Activated naive CD4-positive, alpha-beta T cell treated with anti-CD3 and anti-CD28 coated beads for 36 hours (primary cell): ENCODE measurements at regions not wholly inside any gene's neighbourhood (a gene's known extent, or its start where the extent isn't known, plus 50 kb on each side); places are given as distances from the start of the nearest gene placed in this dataset.

Source experiments
- CTCF ChIA-PET: fragments of 350-600 bp; sonication (Branson Sonifier 250); formaldehyde crosslinking; loops from one replicate; lab custom pipeline; 2021; ENCODE audit warnings: antibody characterized with exemption; lab: Charles Lee
- DNase-seq: peaks from one replicate; pipeline ENCODE4 v3.0.0-alpha.2; 2020
- H3K27ac Mint-ChIP-seq: one replicate; pipeline ENCODE4 v1.8.0; 2021; ENCODE audit warnings: mild to moderate bottlenecking, mixed read lengths
- H3K27me3 Mint-ChIP-seq: one replicate; pipeline ENCODE4 v1.8.0; 2021; ENCODE audit warnings: low read depth, mixed read lengths
- H3K36me3 Mint-ChIP-seq: one replicate; pipeline ENCODE4 v1.8.0; 2021; ENCODE audit warnings: low read depth, mixed read lengths
- H3K4me1 Mint-ChIP-seq: one replicate; pipeline ENCODE4 v1.8.0; 2021; ENCODE audit warnings: low read depth, mixed read lengths
- H3K4me3 Mint-ChIP-seq: one replicate; pipeline ENCODE4 v1.8.0; 2021; ENCODE audit warnings: mild to moderate bottlenecking, moderate library complexity, mixed read lengths
- H3K9me3 Mint-ChIP-seq: one replicate; pipeline ENCODE4 v1.8.0; 2021; ENCODE audit warnings: mixed read lengths
- intact Hi-C: fragments of 100-400 bp; cut with micrococcal nuclease; formaldehyde crosslinking; loops from one replicate; pipeline ENCODE4 v1.15.1; 2023

GRCh38 chr4:103364083-103364482, 165.9 kb upstream of the CENPE start:
- peaks cover 18% of the 10 kb centered on the region for H3K9me3 Mint-ChIP-seq
- no peak for DNase-seq
- no peaks in the 10 kb centered on the region for H3K27me3 Mint-ChIP-seq
- CTCF ChIA-PET = no interaction called here
- H3K4me1 Mint-ChIP-seq = no peaks in the 10 kb centered on the region
- no peaks in the 10 kb centered on the region for H3K36me3 Mint-ChIP-seq
- H3K4me3 Mint-ChIP-seq = no peak overlapping the region
- no peak overlapping the region for H3K27ac Mint-ChIP-seq
- intact Hi-C loops = no loop called here

DNA sequence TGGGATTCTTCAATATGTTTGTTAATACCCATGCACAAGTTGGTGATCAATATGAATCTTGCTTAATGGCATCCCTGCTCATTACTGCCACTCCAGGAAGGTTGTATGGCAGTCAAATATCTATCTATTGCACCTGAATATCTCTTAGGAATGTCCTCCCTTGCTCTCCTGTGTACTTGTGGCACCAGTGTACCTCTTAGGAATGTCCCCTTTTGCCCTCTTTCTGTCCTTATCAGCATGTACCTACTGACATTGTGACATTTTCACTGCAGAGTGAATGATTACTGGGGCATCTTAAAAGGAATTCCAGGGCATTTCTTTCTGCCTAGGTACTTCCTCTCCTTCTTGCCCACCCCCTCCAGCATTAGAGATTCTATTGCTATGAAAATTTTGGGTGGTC, 163.8 kb upstream of the CENPE start:
- Mint-ChIP-seq H3K27ac (no peak overlapping the region), H3K36me3 (no peaks in the 10 kb centered on the region), H3K9me3 (peaks cover 19% of the 10 kb centered on the region), H3K27me3 (no peaks in the 10 kb centered on the region), H3K4me3 (no peak overlapping the region), H3K4me1 (no peaks in the 10 kb centered on the region)
- DNase-seq = no peak
- CTCF ChIA-PET = no interaction called here
- intact Hi-C loops = no loop called here

DNA sequence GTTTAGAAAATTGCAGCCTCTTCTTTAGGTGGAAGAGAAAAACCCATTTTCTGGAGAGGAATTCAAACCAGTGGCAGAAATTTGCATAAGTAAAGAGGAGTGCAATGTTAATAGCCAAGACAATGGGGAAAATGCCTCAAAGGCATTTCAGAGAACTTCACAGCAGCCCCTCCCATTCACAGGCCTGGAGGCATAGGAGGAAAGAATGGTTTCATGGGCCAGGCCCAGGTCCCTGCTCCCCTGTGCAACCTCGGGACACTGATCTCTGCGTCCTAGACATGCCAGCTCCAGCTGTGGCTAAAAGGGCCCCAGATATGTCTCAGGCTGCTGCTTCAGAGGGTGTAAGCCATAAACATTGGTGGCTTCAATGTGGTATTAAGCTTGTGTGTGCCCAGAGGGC, 161.8 kb upstream of the CENPE start:
- DNase-seq = no peak
- Mint-ChIP-seq H3K4me3 (no peak overlapping the region), H3K27ac (no peak overlapping the region), H3K4me1 (no peaks in the 10 kb centered on the region), H3K36me3 (no peaks in the 10 kb centered on the region), H3K9me3 (peaks cover 19% of the 10 kb centered on the region), H3K27me3 (no peaks in the 10 kb centered on the region)
- CTCF ChIA-PET = no interaction called here
- intact Hi-C loops = no loop called here

DNA sequence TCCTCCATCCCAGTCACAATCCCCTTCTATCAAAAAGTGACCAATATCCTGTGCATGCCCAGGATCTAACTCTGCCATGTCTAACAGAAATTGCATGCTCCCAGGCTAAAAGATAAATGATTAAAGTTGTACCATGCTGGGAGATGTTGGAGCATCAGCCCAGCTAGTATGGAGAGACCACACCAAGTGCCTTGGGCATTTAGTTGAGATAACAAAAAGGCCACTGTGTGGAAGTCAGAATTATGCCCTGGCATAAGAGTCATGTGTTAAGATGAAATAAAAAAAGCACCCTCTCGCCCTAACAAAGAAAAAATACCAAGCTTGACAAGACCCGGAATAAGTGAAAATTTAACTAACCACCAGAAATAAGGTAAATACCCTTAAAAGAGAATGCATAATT, 155.9 kb upstream of the CENPE start:
- H3K27me3 Mint-ChIP-seq = no peaks in the 10 kb centered on the region
- H3K9me3 Mint-ChIP-seq = peaks cover under 1% of the 10 kb centered on the region
- no peaks in the 10 kb centered on the region for H3K4me1 Mint-ChIP-seq
- no peaks in the 10 kb centered on the region for H3K36me3 Mint-ChIP-seq
- no peak overlapping the region for H3K27ac Mint-ChIP-seq
- intact Hi-C loops = no loop called here
- H3K4me3 Mint-ChIP-seq = no peak overlapping the region
- no peak for DNase-seq
- CTCF ChIA-PET = no interaction called here

GRCh38 chr4:103329642-103330041, 131.5 kb upstream of the CENPE start:
- no peak overlapping the region for H3K4me3 Mint-ChIP-seq
- no peaks in the 10 kb centered on the region for H3K36me3 Mint-ChIP-seq
- no peaks in the 10 kb centered on the region for H3K4me1 Mint-ChIP-seq
- intact Hi-C loops = no loop called here
- peaks cover 2% of the 10 kb centered on the region for H3K9me3 Mint-ChIP-seq
- no peak overlapping the region for H3K27ac Mint-ChIP-seq
- no peaks in the 10 kb centered on the region for H3K27me3 Mint-ChIP-seq
- DNase-seq = no peak
- CTCF ChIA-PET = no interaction called here

DNA sequence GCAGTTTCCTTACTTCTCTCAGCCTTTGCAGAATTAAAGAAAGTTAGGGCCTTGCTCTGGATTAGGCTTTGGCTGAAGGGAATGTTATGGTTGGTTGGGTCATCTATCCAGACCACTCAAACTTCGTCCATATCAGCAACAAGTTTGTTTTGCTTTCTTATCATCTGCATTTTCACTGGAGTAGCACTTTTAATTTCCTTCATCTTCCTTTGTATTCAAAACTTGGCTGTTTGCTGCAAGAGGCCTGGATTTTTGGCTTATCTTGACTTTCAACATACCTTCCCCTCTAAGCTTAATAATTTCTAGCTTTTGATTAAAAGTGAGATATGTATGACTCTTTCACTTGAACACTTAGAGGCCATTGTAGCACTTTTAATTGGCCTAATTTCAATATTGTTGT, 126.7 kb upstream of the CENPE start:
- H3K27me3 Mint-ChIP-seq = no peaks in the 10 kb centered on the region
- H3K36me3 Mint-ChIP-seq = no peaks in the 10 kb centered on the region
- H3K9me3 Mint-ChIP-seq = no peaks in the 10 kb centered on the region
- no peaks in the 10 kb centered on the region for H3K4me1 Mint-ChIP-seq
- CTCF ChIA-PET = no interaction called here
- intact Hi-C loops = no loop called here
- no peak for DNase-seq
- H3K4me3 Mint-ChIP-seq = no peak overlapping the region
- H3K27ac Mint-ChIP-seq = no peak overlapping the region

GRCh38 chr4:103318327-103318726, 120.2 kb upstream of the CENPE start:
- peaks cover 17% of the 10 kb centered on the region for H3K9me3 Mint-ChIP-seq
- DNase-seq = no peak
- no peaks in the 10 kb centered on the region for H3K4me1 Mint-ChIP-seq
- no peak overlapping the region for H3K4me3 Mint-ChIP-seq
- no peaks in the 10 kb centered on the region for H3K27me3 Mint-ChIP-seq
- intact Hi-C loops = no loop called here
- peaks cover 1% of the 10 kb centered on the region for H3K36me3 Mint-ChIP-seq
- H3K27ac Mint-ChIP-seq = no peak overlapping the region
- CTCF ChIA-PET = no interaction called here

- Mint-ChIP-seq H3K4me1 (no peaks in the 10 kb centered on the region), H3K36me3 (no peaks in the 10 kb centered on the region), H3K27ac (no peak overlapping the region), H3K27me3 (peaks cover 5% of the 10 kb centered on the region), H3K4me3 (no peak overlapping the region), H3K9me3 (peaks cover 6% of the 10 kb centered on the region)
- intact Hi-C loops = no loop called here
- CTCF ChIA-PET = no interaction called here
- no peak for DNase-seq
Measured at GRCh38 chr4:103308248-103308561, 110.1 kb upstream of the CENPE start.

GRCh38 chr4:103307453-103308247, 109.5 kb upstream of the CENPE start:
- H3K27me3 Mint-ChIP-seq = peaks cover 5% of the 10 kb centered on the region
- no peaks in the 10 kb centered on the region for H3K36me3 Mint-ChIP-seq
- no peak for DNase-seq
- peaks cover 6% of the 10 kb centered on the region for H3K9me3 Mint-ChIP-seq
- intact Hi-C loops = no loop called here
- H3K4me1 Mint-ChIP-seq = no peaks in the 10 kb centered on the region
- no peak overlapping the region for H3K27ac Mint-ChIP-seq
- H3K4me3 Mint-ChIP-seq = no peak overlapping the region
- CTCF ChIA-PET = interaction anchor here (1.2 kb wide), 1 partner anchor 18 kb away, joined by 3 read pairs; no protein-coding TSS in a partner anchor

GRCh38 chr4:103306870-103307375, 108.8 kb upstream of the CENPE start:
- no peaks in the 10 kb centered on the region for H3K4me1 Mint-ChIP-seq
- CTCF ChIA-PET = interaction anchor here (1.2 kb wide), 1 partner anchor 18 kb away, joined by 3 read pairs; no protein-coding TSS in a partner anchor
- peaks cover 6% of the 10 kb centered on the region for H3K9me3 Mint-ChIP-seq
- H3K4me3 Mint-ChIP-seq = no peak overlapping the region
- H3K27me3 Mint-ChIP-seq = peaks cover 5% of the 10 kb centered on the region
- no peaks in the 10 kb centered on the region for H3K36me3 Mint-ChIP-seq
- no peak overlapping the region for H3K27ac Mint-ChIP-seq
- DNase-seq = no peak
- intact Hi-C loops = no loop called here

DNA sequence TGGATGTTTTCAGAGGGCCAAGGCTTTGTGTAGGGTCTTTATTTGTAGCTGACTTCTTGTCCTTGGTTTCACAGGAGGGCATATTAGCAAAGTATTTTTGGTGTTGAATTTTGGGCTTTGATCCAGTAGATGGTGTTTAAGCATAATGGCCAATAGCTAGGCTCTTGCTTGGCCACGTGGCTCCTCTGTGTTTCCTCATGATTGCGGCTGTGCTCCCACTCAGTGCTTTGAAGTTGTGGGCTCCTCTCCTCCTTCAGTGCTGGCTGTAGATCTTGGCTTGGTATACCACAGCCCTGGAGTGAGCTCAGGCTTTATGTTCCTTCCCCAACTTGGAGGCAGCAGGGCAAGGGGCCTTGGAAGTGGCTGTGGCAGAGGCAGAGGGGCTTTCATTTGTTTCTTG, 107.2 kb upstream of the CENPE start:
- intact Hi-C loops = no loop called here
- no peak for DNase-seq
- no peak overlapping the region for H3K27ac Mint-ChIP-seq
- H3K4me3 Mint-ChIP-seq = no peak overlapping the region
- peaks cover 5% of the 10 kb centered on the region for H3K27me3 Mint-ChIP-seq
- CTCF ChIA-PET = no interaction called here
- no peaks in the 10 kb centered on the region for H3K4me1 Mint-ChIP-seq
- no peaks in the 10 kb centered on the region for H3K36me3 Mint-ChIP-seq
- H3K9me3 Mint-ChIP-seq = peaks cover 1% of the 10 kb centered on the region

DNA sequence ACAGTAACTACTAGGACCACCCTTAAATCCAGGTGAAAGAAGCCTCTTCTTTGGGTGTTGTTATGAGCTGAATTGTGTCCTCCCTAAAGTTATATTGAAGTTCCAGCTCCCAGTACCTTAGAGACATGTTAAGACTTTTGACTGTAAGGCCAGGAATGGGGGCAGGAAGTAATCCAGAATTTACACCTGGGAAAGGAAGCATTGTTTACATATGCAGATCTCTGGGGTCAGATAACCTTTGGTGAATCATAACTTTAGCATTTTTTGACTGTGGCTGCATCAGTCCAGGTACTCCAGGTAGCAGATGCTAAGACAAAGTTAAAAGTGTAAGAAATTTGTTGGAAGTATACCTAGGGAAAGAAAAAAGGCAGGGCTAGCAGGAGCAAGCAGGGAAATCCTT, 104.9 kb upstream of the CENPE start:
- CTCF ChIA-PET = no interaction called here
- no peak overlapping the region for H3K27ac Mint-ChIP-seq
- intact Hi-C loops = no loop called here

GRCh38 chr4:103292959-103293358, 94.8 kb upstream of the CENPE start:
- Mint-ChIP-seq H3K4me1 (no peaks in the 10 kb centered on the region), H3K36me3 (no peaks in the 10 kb centered on the region), H3K9me3 (no peaks in the 10 kb centered on the region), H3K4me3 (no peak overlapping the region), H3K27ac (no peak overlapping the region), H3K27me3 (no peaks in the 10 kb centered on the region)
- CTCF ChIA-PET = no interaction called here
- DNase-seq = no peak
- intact Hi-C loops = no loop called here

More for the DNA sequence above, 104.9 kb upstream of the CENPE start:
- H3K4me1 Mint-ChIP-seq = no peaks in the 10 kb centered on the region
- no peaks in the 10 kb centered on the region for H3K36me3 Mint-ChIP-seq
- H3K9me3 Mint-ChIP-seq = no peaks in the 10 kb centered on the region
- H3K4me3 Mint-ChIP-seq = no peak overlapping the region
- H3K27me3 Mint-ChIP-seq = peaks cover 5% of the 10 kb centered on the region
- DNase-seq = no peak
